ENCODE measurements at regions not wholly inside any gene's neighbourhood (a gene's known extent, or its start where the extent isn't known, plus 50 kb on each side); places are given as distances from the start of the nearest gene placed in this dataset.

DNA sequence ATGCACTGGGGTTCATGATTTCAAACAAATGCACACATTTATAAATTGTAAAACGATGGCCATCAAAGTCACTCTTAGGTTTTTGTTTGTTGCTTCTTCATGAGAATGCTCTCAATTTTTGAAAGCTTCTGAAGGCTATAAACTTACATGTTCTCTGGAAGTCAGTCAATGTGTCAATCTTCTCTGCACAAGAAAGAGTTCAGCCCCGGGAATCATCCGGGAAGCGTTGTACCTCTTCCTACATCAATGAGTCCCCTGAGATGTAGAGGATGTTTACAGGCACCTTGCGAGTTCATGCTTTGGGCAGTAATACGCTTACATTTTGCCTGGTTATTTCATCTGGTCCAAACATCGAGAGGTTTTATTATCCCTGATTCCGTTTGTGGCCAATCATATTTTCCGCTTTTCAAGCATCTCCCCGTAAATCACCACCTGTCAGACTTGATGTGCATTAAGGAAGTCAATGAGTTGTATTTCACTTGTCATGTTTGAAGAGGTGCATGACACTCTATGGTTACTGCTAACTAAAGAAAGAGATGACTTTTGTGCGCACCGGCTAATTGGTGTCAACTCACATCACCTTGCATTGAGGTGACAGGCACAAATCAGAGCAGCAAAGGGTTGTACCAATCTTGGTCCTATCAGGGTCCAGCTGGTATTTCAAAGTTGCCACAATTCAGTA, 750.7 kb downstream of the SORCS3 start:
- H3K4me1 ChIP-seq: no peaks in the 10 kb centered on the region
- no peaks in the 10 kb centered on the region for H3K36me3 ChIP-seq
- TF ChIP-seq CTCF (IDR thresholded peaks at IDR 0.05): no peak
- no peak for TF ChIP-seq POLR2A (IDR thresholded peaks at IDR 0.05)
- TF ChIP-seq POLR2AphosphoS5 (IDR thresholded peaks at IDR 0.05): no peak
- DNase-seq: no peak
- no peaks in the 10 kb centered on the region for H3K27me3 ChIP-seq
- intact Hi-C loops (cut with DNase I; ENCODE audit: low total_unique reads): no loop called here
- no peak overlapping the region for H3K4me3 ChIP-seq
- H3K9me3 ChIP-seq: no peaks in the 10 kb centered on the region
- WGBS, 5 donors: 88 to 92% (median 91%) methylated on average over 12 of the region's 12 CpGs
- no peak overlapping the region for H3K27ac ChIP-seq

- Histone ChIP-seq H3K27me3 (no peaks in the 10 kb centered on the region), H3K27ac (no peak overlapping the region), H3K9me3 (no peaks in the 10 kb centered on the region), H3K4me3 (no peak overlapping the region), H3K36me3 (no peaks in the 10 kb centered on the region), H3K4me1 (no peaks in the 10 kb centered on the region)
- TF ChIP-seq POLR2A (IDR thresholded peaks at IDR 0.05): no peak
- no peak for TF ChIP-seq EP300 (IDR thresholded peaks at IDR 0.05)
- TF ChIP-seq CTCF (IDR thresholded peaks at IDR 0.05): no peak
- TF ChIP-seq POLR2AphosphoS5 (IDR thresholded peaks at IDR 0.05): no peak
- intact Hi-C loops (cut with DNase I; ENCODE audit: low total_unique reads): no loop called here
- WGBS, 5 donors: 88 to 95% (median 91%) methylated on average over 3 of the region's 3 CpGs
- no peak for DNase-seq
These were observed 746.9 kb downstream of the SORCS3 start for GRCh38 chr10:105387971-105388370.

DNA sequence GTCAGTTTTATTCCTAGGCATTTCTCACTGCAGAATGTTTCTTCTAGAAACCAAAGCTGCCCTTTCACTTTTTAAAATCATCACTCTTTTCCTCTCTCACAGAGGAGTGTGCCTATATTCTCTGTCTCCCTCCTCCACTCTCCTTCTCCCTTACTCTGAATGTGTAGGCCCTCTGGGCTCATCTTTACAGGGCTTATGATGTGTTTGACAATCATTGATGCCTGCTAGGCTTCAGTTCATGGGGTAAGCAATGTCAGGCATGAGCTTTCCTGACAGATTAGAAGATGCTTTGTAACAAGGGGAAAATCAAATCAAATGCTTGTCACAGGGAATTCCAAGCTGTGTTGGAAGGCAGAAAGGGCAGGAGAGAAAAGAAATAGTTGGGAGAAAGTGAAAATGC, 742.9 kb downstream of the SORCS3 start:
- intact Hi-C loops (cut with DNase I; ENCODE audit: low total_unique reads): no loop called here
- Histone ChIP-seq H3K36me3 (no peaks in the 10 kb centered on the region), H3K4me3 (no peak overlapping the region), H3K27me3 (no peaks in the 10 kb centered on the region), H3K4me1 (no peaks in the 10 kb centered on the region), H3K27ac (no peak overlapping the region), H3K9me3 (no peaks in the 10 kb centered on the region)
- TF ChIP-seq EP300 (IDR thresholded peaks at IDR 0.05): no peak
- TF ChIP-seq POLR2AphosphoS5 (IDR thresholded peaks at IDR 0.05): no peak
- no peak for TF ChIP-seq CTCF (IDR thresholded peaks at IDR 0.05)
- no peak for TF ChIP-seq POLR2A (IDR thresholded peaks at IDR 0.05)
- DNase-seq: no peak

- intact Hi-C loops (cut with DNase I; ENCODE audit: low total_unique reads): no loop called here
- H3K4me3 ChIP-seq: no peak overlapping the region
- H3K4me1 ChIP-seq: no peaks in the 10 kb centered on the region
- no peak overlapping the region for H3K27ac ChIP-seq
- 78 to 93% (median 86%) methylated on average over 5 of the region's 5 CpGs for WGBS, 5 donors
- DNase-seq: no peak
- no peaks in the 10 kb centered on the region for H3K36me3 ChIP-seq
- peaks cover 0 to 7% (median 3%) of the 10 kb centered on the region in 4 donors for H3K9me3 ChIP-seq
- no peaks in the 10 kb centered on the region for H3K27me3 ChIP-seq
- no peak for TF ChIP-seq POLR2A (IDR thresholded peaks at IDR 0.05)
- no peak for TF ChIP-seq POLR2AphosphoS5 (IDR thresholded peaks at IDR 0.05)
- no peak for TF ChIP-seq EP300 (IDR thresholded peaks at IDR 0.05)
- no peak for TF ChIP-seq CTCF (IDR thresholded peaks at IDR 0.05)
These were observed 729.6 kb downstream of the SORCS3 start for GRCh38 chr10:105370692-105371091.
